ENCODE measurements at regions not wholly inside any gene's neighbourhood (a gene's known extent, or its start where the extent isn't known, plus 50 kb on each side); places are given as distances from the start of the nearest gene placed in this dataset.

- Histone ChIP-seq H3K79me1 (ENCODE audit: low read depth, low read length) (no peaks in the 10 kb centered on the region), H3K23me2 (ENCODE audit: low read depth, low read length) (no peaks in the 10 kb centered on the region), H3K14ac (ENCODE audit: insufficient read length) (no peak overlapping the region), H3K4me1 (replicated peaks in 1 of 4; ENCODE audit: control insufficient read depth in 3 of 4, insufficient read depth in 4 of 4, low read length in 3 of 4) (no peaks in the 10 kb centered on the region), H2BK12ac (ENCODE audit: low read depth, low read length) (no peak overlapping the region), H2AK5ac (ENCODE audit: low read depth, low read length) (no peak overlapping the region), H3K9ac (replicated peaks in 1 of 4; ENCODE audit: extremely low read depth in 1 of 4, low read depth in 3 of 4, low read length in 3 of 4) (no peak overlapping the region), H2AFZ (ENCODE audit: low read length) (no peak overlapping the region), H2BK15ac (ENCODE audit: low read length) (no peak overlapping the region), H3K4me2 (ENCODE audit: insufficient read depth in 1 of 2, low read depth in 2 of 2, low read length in 2 of 2) (no peak overlapping the region), H3K18ac (ENCODE audit: extremely low read depth, low read length) (no peak overlapping the region), H3K27ac (ENCODE audit: low read depth, low read length) (no peak overlapping the region), H4K8ac (ENCODE audit: extremely low read depth, insufficient read depth, low read length) (no peak overlapping the region), H2BK5ac (ENCODE audit: low read depth, low read length) (no peak overlapping the region), H3K4ac (replicated peaks; ENCODE audit: insufficient read length, low read depth, low read length) (no peak overlapping the region), H3K79me2 (ENCODE audit: control insufficient read depth in 1 of 2, insufficient read depth in 2 of 2, low read length in 2 of 2) (no peaks in the 10 kb centered on the region), H2BK20ac (ENCODE audit: low read length) (no peak overlapping the region), H4K5ac (ENCODE audit: insufficient read length, low read depth, low read length) (no peak overlapping the region), H4K91ac (replicated peaks; ENCODE audit: insufficient read length, low read length) (no peak overlapping the region), H3K4me3 (ENCODE audit: extremely low read depth in 1 of 4, insufficient read depth in 2 of 4, low read depth in 3 of 4, low read length in 4 of 4) (no peak overlapping the region), H3K23ac (ENCODE audit: insufficient read length) (no peak overlapping the region), H4K20me1 (replicated peaks in 1 of 2; ENCODE audit: control insufficient read depth in 1 of 2, insufficient read depth in 2 of 2, low read length in 2 of 2) (no peaks in the 10 kb centered on the region), H3K27me3 (replicated peaks in 1 of 4; ENCODE audit: control insufficient read depth in 3 of 4, extremely low read depth in 1 of 4, insufficient read depth in 3 of 4, low read length in 3 of 4) (no peaks in the 10 kb centered on the region), H2BK120ac (replicated peaks; ENCODE audit: low read depth, low read length) (no peak overlapping the region), H3K9me3 (ENCODE audit: insufficient read depth in 2 of 2, low read depth in 1 of 2, low read length in 1 of 2) (no peaks in the 10 kb centered on the region), H3K56ac (replicated peaks; ENCODE audit: insufficient read length, low read depth, low read length) (no peak overlapping the region), H3K36me3 (ENCODE audit: control insufficient read depth in 2 of 4, insufficient read depth in 4 of 4, low read length in 3 of 4) (no peaks in the 10 kb centered on the region)
- no peak for TF ChIP-seq RAD21 (IDR thresholded peaks at IDR 0.05 in 1 of 2, conservative IDR thresholded peaks at IDR 0.05 in 1 of 2; ENCODE audit: low read depth in 2 of 2, low read length in 2 of 2)
- TF ChIP-seq TAF1 (IDR thresholded peaks at IDR 0.05; ENCODE audit: low read depth, low read length): no peak
- TF ChIP-seq RBBP5 (IDR thresholded peaks at IDR 0.05; ENCODE audit: borderline replicate concordance, low read depth, low read length): no peak
- TF ChIP-seq E2F6 (IDR thresholded peaks at IDR 0.05): no peak
- no peak for TF ChIP-seq YY1 (IDR thresholded peaks at IDR 0.05; ENCODE audit: low read depth, low read length)
- no peak for TF ChIP-seq POLR2A (IDR thresholded peaks at IDR 0.05; ENCODE audit: control extremely low read depth in 1 of 2, low read depth in 2 of 2, low read length in 2 of 2)
- no peak for TF ChIP-seq PHF8 (conservative IDR thresholded peaks at IDR 0.05; ENCODE audit: low read depth, low read length)
- no peak for TF ChIP-seq FOSL1 (IDR thresholded peaks at IDR 0.05; ENCODE audit: insufficient read depth, low read depth, low read length)
- no peak for TF ChIP-seq SP2 (IDR thresholded peaks at IDR 0.05; ENCODE audit: low read length)
- DNase-seq (ENCODE audit: low read depth in 1 of 2, low spot score in 2 of 2) (no peak), FAIRE-seq (no peak)
- CTCF ChIA-PET (ENCODE audit: partially characterized antibody): interaction anchor here (0.7 to 1.4 kb wide), 3 partner anchors 32 to 107 kb away, joined by 3 to 5 read pairs (median 3); no protein-coding TSS in a partner anchor
- POLR2A ChIA-PET (ENCODE audit: partially characterized antibody): no interaction called here
These were observed 295.9 kb upstream of the FERMT1 start for GRCh38 chr20:6418732-6419131.
